A549 (cell line): ENCODE measurements at regions not wholly inside any gene's neighbourhood (a gene's known extent, or its start where the extent isn't known, plus 50 kb on each side); places are given as distances from the start of the nearest gene placed in this dataset.
A peak's percentile ranks its signal among the peaks of the same experiment; 100 is the strongest.

ENCODE experiments used
- ATAC-seq, 2 experiments: fragments of 200-7000 bp in 1 of 2; fragments of >200 bp in 1 of 2; cut with Nextera tagmentation in 1 of 2; cut with Tn5 transposase in 1 of 2; 3 replicates each; pipeline versions ENCODE4 v1.8.0 to v1.9.1; 2018 to 2020; ENCODE audit warnings: mild to moderate bottlenecking in 1 of 2, moderate library complexity in 1 of 2
- CTCF ChIA-PET: fragments of 300-600 bp; sonication (Branson Sonifier 250); formaldehyde crosslinking; extraction: SDS; loops from one replicate; lab custom pipeline; 2021; ENCODE audit warnings: antibody characterized with exemption, inconsistent platforms; lab: Yijun Ruan, JAX
- POLR2A ChIA-PET: fragments of 350-600 bp; formaldehyde crosslinking; extraction: SDS; loops from one replicate; lab custom pipeline; 2021; ENCODE audit warnings: antibody characterized with exemption, inconsistent platforms; lab: Yijun Ruan, JAX
- DNase-seq, 2 experiments: peaks; one replicate each; pipeline versions ENCODE4 v3.0.0 to v3.0.0-alpha.2; 2011 to 2016; ENCODE audit warnings: low read depth in 1 of 2, low spot score in 1 of 2
- FAIRE-seq: peaks from 2 replicates; lab custom pipeline; 2011; peaks lifted over from hg19 to GRCh38; lab: Jason Lieb, UNC
- H3K27ac ChIP-seq, 2 experiments: fragments of >200 bp; sonication (Bioruptor Twin); formaldehyde crosslinking; 3 replicates each; pipeline ENCODE4 v1.5.1; 2016 to 2017
- H3K4me1 ChIP-seq: fragments of >200 bp; sonication (Bioruptor Twin); formaldehyde crosslinking; 3 replicates; pipeline ENCODE4 v1.6.1; 2016
- H3K4me2 ChIP-seq: fragments of >200 bp; sonication (Bioruptor Twin); formaldehyde crosslinking; 3 replicates; pipeline ENCODE4 v1.6.1; 2016
- H3K4me3 ChIP-seq: fragments of >200 bp; sonication (Bioruptor Twin); formaldehyde crosslinking; 3 replicates; pipeline ENCODE4 v1.5.1; 2016
- H3K9me3 ChIP-seq: fragments of >200 bp; sonication (Bioruptor Twin); formaldehyde crosslinking; 3 replicates; pipeline ENCODE4 v1.6.1; 2016
- ATOH8 ChIP-seq: fragments of 250-450 bp; sonication (Bioruptor Pico); IDR thresholded peaks from 2 replicates; pipeline ENCODE4 v1.5.0; 2020; ENCODE audit warnings: low read depth, mild to moderate bottlenecking, moderate library complexity
- BHLHE40 ChIP-seq: IDR thresholded peaks from 2 replicates; pipeline ENCODE4 v1.6.1; 2012; ENCODE audit warnings: low read depth, low read length, inconsistent platforms
- CHD2 ChIP-seq: fragments of 150-350 bp; IDR thresholded peaks from 2 replicates; pipeline ENCODE4 v1.6.1; 2014; ENCODE audit warnings: low read length; ENCODE audit not compliant: partially characterized antibody
- CTCF ChIP-seq: fragments of >200 bp; sonication (Bioruptor Twin); formaldehyde crosslinking; IDR thresholded peaks from 3 replicates; pipeline ENCODE4 v1.5.1; 2016
- EHF ChIP-seq: fragments of 250-450 bp; sonication (Bioruptor Pico); IDR thresholded peaks from 2 replicates; pipeline ENCODE4 v1.5.0; 2020; ENCODE audit warnings: mild to moderate bottlenecking
- ELK1 ChIP-seq: fragments of 150-350 bp; IDR thresholded peaks from 2 replicates; pipeline ENCODE4 v1.6.1; 2014; ENCODE audit warnings: low read depth, mild to moderate bottlenecking, low read length
- FOSB ChIP-seq: fragments of 250-450 bp; sonication (Bioruptor Pico); IDR thresholded peaks from 2 replicates; pipeline ENCODE4 v1.5.0; 2020; ENCODE audit warnings: mild to moderate bottlenecking, moderate library complexity
- GATA3 ChIP-seq: IDR thresholded peaks from 2 replicates; pipeline ENCODE4 v1.6.1; 2012; ENCODE audit warnings: borderline replicate concordance
- HES2 ChIP-seq: fragments of >200 bp; sonication (Bioruptor Twin); formaldehyde crosslinking; IDR thresholded peaks from 2 replicates; pipeline ENCODE4 v1.6.1; 2016
- HEYL ChIP-seq: fragments of 250-450 bp; sonication (Bioruptor Pico); IDR thresholded peaks from 2 replicates; pipeline ENCODE4 v1.8.0; 2021; ENCODE audit warnings: mild to moderate bottlenecking, moderate library complexity
- JUN ChIP-seq, 2 experiments: fragments of >200 bp; sonication (Bioruptor Twin); formaldehyde crosslinking; IDR thresholded peaks; 2 replicates in 1 of 2; 3 replicates in 1 of 2; pipeline ENCODE4 v1.6.1; 2016 to 2017
- JUNB ChIP-seq: fragments of >200 bp; sonication (Bioruptor Twin); formaldehyde crosslinking; IDR thresholded peaks from 2 replicates; pipeline ENCODE4 v1.6.1; 2016
- MAZ ChIP-seq: fragments of 150-350 bp; IDR thresholded peaks from 2 replicates; pipeline ENCODE4 v1.6.1; 2014; ENCODE audit warnings: antibody characterized with exemption, low read depth, low read length, borderline replicate concordance
- PHF8 ChIP-seq: fragments of 200-600 bp; sonication (generic); IDR thresholded peaks from 2 replicates; pipeline ENCODE4 v1.6.1; 2016; ENCODE audit warnings: low read depth, mild to moderate bottlenecking, antibody characterized with exemption, moderate library complexity, borderline replicate concordance
- POLR2A ChIP-seq: IDR thresholded peaks from 2 replicates; pipeline ENCODE4 v1.6.1; 2012; ENCODE audit warnings: mild to moderate bottlenecking, low read length
- RCOR1 ChIP-seq: fragments of 150-350 bp; IDR thresholded peaks from 2 replicates; pipeline ENCODE4 v1.6.1; 2014; ENCODE audit warnings: antibody characterized with exemption, low read length, low read depth
- REST ChIP-seq: fragments of 200-600 bp; sonication (generic); IDR thresholded peaks from 2 replicates; pipeline ENCODE4 v1.6.1; 2016; ENCODE audit warnings: antibody characterized with exemption, mild to moderate bottlenecking, moderate library complexity
- USF2 ChIP-seq: fragments of 450-650 bp; IDR thresholded peaks from 2 replicates; pipeline ENCODE4 v1.6.1; 2014; ENCODE audit warnings: antibody characterized with exemption
- ZNF302 ChIP-seq: fragments of 250-450 bp; sonication (Bioruptor Pico); IDR thresholded peaks from 2 replicates; pipeline ENCODE4 v1.9.0; 2021; ENCODE audit warnings: inconsistent platforms, mild to moderate bottlenecking, moderate library complexity
- ZSCAN20 ChIP-seq: fragments of 250-450 bp; sonication (Bioruptor Pico); IDR thresholded peaks from 2 replicates; pipeline ENCODE4 v1.8.0; 2022; ENCODE audit warnings: mild to moderate bottlenecking, moderate library complexity
- WGBS: methylation state at CpG from one replicate; pipeline ENCODE4 v1.1.6; 2017; ENCODE audit errors: missing lambda C conversion rate; 5-methylcytosine and 5-hydroxymethylcytosine counted together

GRCh38 chr14:88929656-88930436, 105.4 kb downstream of the TTC8 start:
- Histone ChIP-seq H3K4me3 (no peak overlapping the region), H3K4me2 (no peak overlapping the region), H3K27ac (no peak overlapping the region), H3K9me3 (peaks cover 7% of the 10 kb centered on the region; the same call in 2 of the 3 replicates), H3K4me1 (no peaks in the 10 kb centered on the region)
- DNase-seq (peak in 1 of 2 experiments; percentile 12), ATAC-seq (peak in 1 of 2 experiments; percentile 61; a peak in 2 of 6 replicates), FAIRE-seq (peak; percentile 43)
- WGBS = 43% methylated on average over 4 of the region's 4 CpGs
- ChIA-PET POLR2A (interaction anchor here (1.4 kb wide), 1 partner anchor 105 kb away, joined by 4 read pairs; the partner anchor contains the start of gene TTC8), CTCF (interaction anchor here (0.6 kb wide), 1 partner anchor 1436 kb away, joined by 3 read pairs; no protein-coding TSS in a partner anchor)
- no peak for TF ChIP-seq BHLHE40
- TF ChIP-seq FOSB (CRISPR knock-in tag) = no peak

- no peak for DNase-seq
- H3K27ac ChIP-seq = no peak overlapping the region
- FAIRE-seq = no peak
- no peak for ATAC-seq
- no peaks in the 10 kb centered on the region for H3K4me1 ChIP-seq
- no peak for TF ChIP-seq RCOR1
- TF ChIP-seq BHLHE40 = no peak
- TF ChIP-seq ATOH8 (CRISPR knock-in tag) = no peak
- TF ChIP-seq CHD2 = no peak
- TF ChIP-seq GATA3 = no peak
- no peak for TF ChIP-seq ELK1
- no peak for TF ChIP-seq HES2
- no peak for TF ChIP-seq MAZ
- no peak for TF ChIP-seq EHF
- no peak for TF ChIP-seq REST
- TF ChIP-seq FOSB (CRISPR knock-in tag) = no peak
- ChIA-PET POLR2A (no interaction called here), CTCF (no interaction called here)
- 58% methylated on average over 11 of the region's 11 CpGs for WGBS
- peaks cover 7% of the 10 kb centered on the region; the same call in 2 of the 3 replicates for H3K9me3 ChIP-seq
- H3K4me2 ChIP-seq = no peak overlapping the region
- H3K4me3 ChIP-seq = no peak overlapping the region
Measured at GRCh38 chr14:88931321-88932110, 107.1 kb downstream of the TTC8 start.

GRCh38 chr14:88933191-88933590, 108.7 kb downstream of the TTC8 start:
- FAIRE-seq = no peak
- TF ChIP-seq POLR2A (no peak), HEYL (CRISPR knock-in tag) (no peak), JUNB (no peak), ZSCAN20 (CRISPR knock-in tag) (no peak), ZNF302 (no peak), JUN (IDR thresholded peaks at IDR 0.05) (no peak), ELK1 (no peak), PHF8 (no peak), CTCF (no peak), USF2 (no peak), BHLHE40 (no peak)

More at GRCh38 chr14:88933191-88933590, 108.7 kb downstream of the TTC8 start:
- Histone ChIP-seq H3K4me3 (no peak overlapping the region), H3K4me2 (no peak overlapping the region), H3K4me1 (peaks cover 9% of the 10 kb centered on the region; the same call in 2 of the 3 replicates), H3K27ac (no peak overlapping the region), H3K9me3 (peaks cover 7% of the 10 kb centered on the region; the same call in 2 of the 3 replicates)
- CTCF ChIA-PET = interaction anchor here (1.2 kb wide), 1 partner anchor 14 kb away, joined by 3 read pairs; no protein-coding TSS in a partner anchor
- 28% methylated on average over 1 of the region's 1 CpG for WGBS
- ATAC-seq (no peak), DNase-seq (no peak)
- POLR2A ChIA-PET = no interaction called here
